NB4 (cell line): ENCODE measurements at regions not wholly inside any gene's neighbourhood (a gene's known extent, or its start where the extent isn't known, plus 50 kb on each side); places are given as distances from the start of the nearest gene placed in this dataset.
"Not testable (repeated sequence)": the region's sequence is repeated elsewhere in the genome, so short reads cannot be mapped to it uniquely, and the experiment has no call there.

Source experiments
- DNase-seq: peaks from one replicate; pipeline ENCODE4 v3.0.0; 2010; ENCODE audit warnings: low read depth
- H3K4me3 ChIP-seq: one replicate; pipeline ENCODE4 v1.5.1; 2011; ENCODE audit warnings: mild to moderate bottlenecking, low read depth, low read length, moderate library complexity
- MYC ChIP-seq: IDR thresholded peaks from 2 replicates; pipeline ENCODE4 v1.6.1; 2011; ENCODE audit warnings: low read depth, low read length
- POLR2A ChIP-seq: IDR thresholded peaks from 2 replicates; pipeline ENCODE4 v1.6.1; 2011; ENCODE audit warnings: mild to moderate bottlenecking; ENCODE audit not compliant: insufficient read length; ENCODE audit errors: extremely low read depth
- TF ChIP-seq, protein P1 (sequence below): IDR thresholded peaks from 2 replicates; pipeline ENCODE4 v1.6.1; 2011; ENCODE audit warnings: low read depth, low read length
- TF ChIP-seq, protein P2 (sequence below): IDR thresholded peaks from one replicate; pipeline ENCODE4 v1.5.1; 2012; ENCODE audit warnings: low read depth, low read length

DNA sequence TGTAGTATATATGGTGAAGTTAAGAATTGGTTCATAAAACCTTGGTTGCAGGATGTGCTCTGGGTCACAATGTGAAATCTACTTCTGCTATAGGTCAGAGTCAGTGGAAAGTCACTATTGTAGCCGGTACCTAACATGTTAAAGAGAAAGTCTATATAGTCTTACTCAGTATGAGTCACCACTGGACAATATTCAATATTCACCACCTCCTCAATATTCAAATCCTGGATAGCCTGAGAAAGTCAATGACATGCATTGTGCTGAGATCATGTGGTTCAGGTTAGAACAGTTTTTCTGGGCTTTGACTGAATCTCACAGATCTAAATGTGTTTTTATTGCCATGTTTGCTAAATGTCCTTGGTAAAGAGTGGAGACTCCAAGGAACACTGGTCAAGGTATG, 108.8 kb downstream of the HMHB1 start:
- no peak for DNase-seq
- no peak overlapping the region for H3K4me3 ChIP-seq
- TF ChIP-seq, protein P1, sequence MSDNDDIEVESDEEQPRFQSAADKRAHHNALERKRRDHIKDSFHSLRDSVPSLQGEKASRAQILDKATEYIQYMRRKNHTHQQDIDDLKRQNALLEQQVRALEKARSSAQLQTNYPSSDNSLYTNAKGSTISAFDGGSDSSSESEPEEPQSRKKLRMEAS = no peak
- no peak for TF ChIP-seq POLR2A
- TF ChIP-seq, protein P2, sequence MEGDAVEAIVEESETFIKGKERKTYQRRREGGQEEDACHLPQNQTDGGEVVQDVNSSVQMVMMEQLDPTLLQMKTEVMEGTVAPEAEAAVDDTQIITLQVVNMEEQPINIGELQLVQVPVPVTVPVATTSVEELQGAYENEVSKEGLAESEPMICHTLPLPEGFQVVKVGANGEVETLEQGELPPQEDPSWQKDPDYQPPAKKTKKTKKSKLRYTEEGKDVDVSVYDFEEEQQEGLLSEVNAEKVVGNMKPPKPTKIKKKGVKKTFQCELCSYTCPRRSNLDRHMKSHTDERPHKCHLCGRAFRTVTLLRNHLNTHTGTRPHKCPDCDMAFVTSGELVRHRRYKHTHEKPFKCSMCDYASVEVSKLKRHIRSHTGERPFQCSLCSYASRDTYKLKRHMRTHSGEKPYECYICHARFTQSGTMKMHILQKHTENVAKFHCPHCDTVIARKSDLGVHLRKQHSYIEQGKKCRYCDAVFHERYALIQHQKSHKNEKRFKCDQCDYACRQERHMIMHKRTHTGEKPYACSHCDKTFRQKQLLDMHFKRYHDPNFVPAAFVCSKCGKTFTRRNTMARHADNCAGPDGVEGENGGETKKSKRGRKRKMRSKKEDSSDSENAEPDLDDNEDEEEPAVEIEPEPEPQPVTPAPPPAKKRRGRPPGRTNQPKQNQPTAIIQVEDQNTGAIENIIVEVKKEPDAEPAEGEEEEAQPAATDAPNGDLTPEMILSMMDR = no peak
- TF ChIP-seq MYC = no peak

- no peak overlapping the region for H3K4me3 ChIP-seq
- TF ChIP-seq, protein P2 = no peak
- TF ChIP-seq, protein P1 = no peak
- no peak for TF ChIP-seq MYC
- no peak for TF ChIP-seq POLR2A
- no peak for DNase-seq
These were observed 109.8 kb downstream of the HMHB1 start for GRCh38 chr5:143921525-143922311.

DNA sequence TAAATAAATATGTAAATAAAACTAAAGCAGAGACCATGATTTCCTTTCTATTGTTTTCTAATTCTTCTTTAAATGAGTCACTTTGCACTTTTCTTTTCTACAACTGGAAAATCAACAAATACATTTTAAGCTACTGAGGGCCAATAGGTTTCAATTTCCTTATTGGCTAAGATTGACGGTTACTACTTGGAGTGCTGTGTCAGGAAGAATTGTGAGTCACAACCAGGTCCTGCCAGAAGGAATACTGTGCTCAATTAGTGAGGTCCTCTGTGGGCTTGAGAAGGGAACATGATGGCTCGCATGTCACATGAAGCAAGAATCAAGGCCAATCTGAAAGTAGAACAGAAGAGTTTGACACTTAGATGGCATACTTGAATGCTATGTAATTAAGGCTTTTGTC, 110.8 kb downstream of the HMHB1 start:
- H3K4me3 ChIP-seq = no peak overlapping the region
- DNase-seq = no peak
- TF ChIP-seq, protein P2 = no peak
- TF ChIP-seq, protein P1 = no peak
- TF ChIP-seq POLR2A = no peak
- no peak for TF ChIP-seq MYC

GRCh38 chr5:143923634-143924266, 111.8 kb downstream of the HMHB1 start:
- TF ChIP-seq POLR2A (no peak), MYC (no peak)
- TF ChIP-seq, protein P2 = no peak
- TF ChIP-seq, protein P1 = no peak
- DNase-seq = no peak
- no peak overlapping the region for H3K4me3 ChIP-seq

- no peak for DNase-seq
- TF ChIP-seq MYC (no peak), POLR2A (no peak)
- TF ChIP-seq, protein P2 = no peak
- TF ChIP-seq, protein P1 = no peak
- no peak overlapping the region for H3K4me3 ChIP-seq
These were observed 112.5 kb downstream of the HMHB1 start for GRCh38 chr5:143924311-143924978.

DNA sequence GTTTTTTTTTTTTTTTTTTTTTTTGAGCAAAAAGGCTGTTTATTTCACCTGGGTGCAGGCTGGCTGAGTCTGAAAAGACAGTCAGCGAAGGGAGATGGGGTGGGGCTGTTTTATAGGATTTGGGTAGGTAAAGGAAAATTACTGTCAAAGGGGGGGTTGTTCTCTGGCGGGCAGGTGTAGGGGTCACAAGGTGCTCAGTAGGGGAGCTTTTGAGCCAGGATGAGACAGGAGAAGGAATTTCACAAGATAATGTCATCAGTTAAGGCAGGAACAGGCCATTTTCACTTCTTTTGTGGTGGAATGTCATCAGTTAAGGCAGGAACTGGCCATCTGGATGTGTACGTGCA, 113.0 kb downstream of the HMHB1 start:
- not testable (repeated sequence) for H3K4me3 ChIP-seq, DNase-seq
